ENCODE measurements at regions not wholly inside any gene's neighbourhood (a gene's known extent, or its start where the extent isn't known, plus 50 kb on each side); places are given as distances from the start of the nearest gene placed in this dataset.

GRCh38 chr22:48315439-48316256, 1512.0 kb downstream of the BRD1 start (continued):
- no peak for TF ChIP-seq CTCF (conservative IDR thresholded peaks at IDR 0.05; ENCODE audit: low read depth, low read length)
- no peak for TF ChIP-seq ELK1 (IDR thresholded peaks at IDR 0.05; ENCODE audit: borderline replicate concordance, low read depth, low read length)

All from IMR-90 (cell line).